ENCODE measurements at regions not wholly inside any gene's neighbourhood (a gene's known extent, or its start where the extent isn't known, plus 50 kb on each side); places are given as distances from the start of the nearest gene placed in this dataset.

DNA sequence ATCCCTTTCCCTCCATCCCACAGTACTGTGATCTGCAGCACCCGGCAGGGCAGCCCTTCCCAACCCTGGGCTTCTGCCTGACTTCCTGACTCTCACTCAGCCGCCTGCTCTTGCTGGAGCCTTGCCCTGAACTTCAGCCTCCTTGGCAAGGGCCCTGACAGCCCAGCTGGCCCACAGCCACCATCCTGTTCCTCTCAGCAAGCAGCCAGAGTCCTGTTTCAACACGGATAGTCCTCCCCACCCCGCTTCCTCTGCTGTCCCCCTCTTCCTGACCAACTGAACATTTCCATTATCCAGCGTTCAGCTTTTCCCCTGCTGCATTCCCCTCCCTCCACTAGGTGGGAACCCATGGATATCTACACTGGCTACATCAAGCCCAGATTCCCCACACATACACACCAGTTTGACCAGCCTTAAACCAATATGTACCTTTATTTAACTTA is 74.0 kb upstream of the MDM1 start:
- Histone ChIP-seq H3K27ac (ENCODE audit: low read length) (no peak overlapping the region), H3K9ac (ENCODE audit: low read length) (no peak overlapping the region), H3K4me1 (ENCODE audit: control insufficient read depth, low read depth, low read length) (no peaks in the 10 kb centered on the region), H3K36me3 (ENCODE audit: control insufficient read depth, low read depth, low read length) (no peaks in the 10 kb centered on the region), H3K27me3 (ENCODE audit: control insufficient read depth, insufficient read depth, low read length) (no peaks in the 10 kb centered on the region), H3K4me3 (ENCODE audit: low read length) (no peak overlapping the region), H3K9me3 (ENCODE audit: control insufficient read depth, low read depth, low read length) (no peaks in the 10 kb centered on the region)

DNA sequence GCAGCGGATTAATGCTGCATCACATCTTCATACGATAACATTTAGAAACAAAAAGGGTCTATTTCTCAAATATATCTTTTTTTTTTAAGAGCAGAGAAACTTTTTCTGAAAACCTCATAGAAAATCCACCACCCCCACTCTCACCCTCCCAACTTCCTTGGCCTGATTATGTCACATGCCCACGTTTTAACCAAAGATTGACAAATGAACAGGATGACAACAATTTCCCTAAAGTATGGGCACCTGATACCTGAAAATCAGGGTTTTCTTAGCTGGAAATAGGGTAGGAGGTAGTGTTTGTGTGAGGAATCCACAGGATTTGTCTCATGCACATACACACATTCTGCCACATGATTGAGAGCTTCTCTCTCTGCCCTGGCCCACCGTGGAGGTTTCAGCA is 74.7 kb upstream of the MDM1 start:
- H3K9me3 ChIP-seq (ENCODE audit: control insufficient read depth, low read depth, low read length) = no peaks in the 10 kb centered on the region
- H3K27me3 ChIP-seq (ENCODE audit: control insufficient read depth, insufficient read depth, low read length) = no peaks in the 10 kb centered on the region
- H3K4me1 ChIP-seq (ENCODE audit: control insufficient read depth, low read depth, low read length) = no peaks in the 10 kb centered on the region
- H3K36me3 ChIP-seq (ENCODE audit: control insufficient read depth, low read depth, low read length) = no peaks in the 10 kb centered on the region
- H3K4me3 ChIP-seq (ENCODE audit: low read length) = no peak overlapping the region
- H3K9ac ChIP-seq (ENCODE audit: low read length) = no peak overlapping the region
- H3K27ac ChIP-seq (ENCODE audit: low read length) = no peak overlapping the region

DNA sequence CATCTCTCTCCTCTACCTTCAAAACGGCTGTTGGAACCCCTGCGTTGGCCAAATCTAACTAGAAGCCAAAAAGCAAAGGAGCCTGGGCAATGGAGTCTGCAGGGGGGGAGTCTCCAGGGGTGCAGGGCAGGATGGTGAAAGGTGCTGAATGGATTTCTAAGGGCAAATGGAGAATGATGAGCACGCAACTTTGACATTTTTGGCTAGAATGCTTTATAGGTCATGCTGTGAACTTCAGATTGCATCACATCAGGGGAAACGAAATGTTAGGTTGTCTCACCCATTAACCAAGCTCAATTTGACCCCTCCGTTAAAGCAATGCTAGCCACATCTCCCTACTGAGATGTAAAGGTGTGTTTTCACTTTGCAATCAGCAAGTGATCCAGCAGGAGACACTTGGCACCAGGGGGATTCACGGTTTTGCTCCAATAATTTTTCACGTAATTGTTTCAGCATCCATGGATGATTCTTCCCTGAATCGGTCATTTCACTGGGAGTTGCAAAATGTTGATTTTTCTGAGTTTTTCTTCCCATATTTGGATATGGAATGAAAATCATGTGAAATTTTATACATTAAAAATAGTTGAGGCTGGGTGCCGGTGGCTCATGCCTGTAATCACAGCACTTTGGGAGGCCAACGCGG is 78.0 kb upstream of the MDM1 start:
- H3K4me3 ChIP-seq (ENCODE audit: low read length) = no peak overlapping the region
- no peaks in the 10 kb centered on the region for H3K27me3 ChIP-seq (ENCODE audit: control insufficient read depth, insufficient read depth, low read length)
- H3K4me1 ChIP-seq (ENCODE audit: control insufficient read depth, low read depth, low read length) = no peaks in the 10 kb centered on the region
- no peaks in the 10 kb centered on the region for H3K9me3 ChIP-seq (ENCODE audit: control insufficient read depth, low read depth, low read length)
- no peaks in the 10 kb centered on the region for H3K36me3 ChIP-seq (ENCODE audit: control insufficient read depth, low read depth, low read length)
- no peak overlapping the region for H3K27ac ChIP-seq (ENCODE audit: low read length)
- H3K9ac ChIP-seq (ENCODE audit: low read length) = no peak overlapping the region

DNA sequence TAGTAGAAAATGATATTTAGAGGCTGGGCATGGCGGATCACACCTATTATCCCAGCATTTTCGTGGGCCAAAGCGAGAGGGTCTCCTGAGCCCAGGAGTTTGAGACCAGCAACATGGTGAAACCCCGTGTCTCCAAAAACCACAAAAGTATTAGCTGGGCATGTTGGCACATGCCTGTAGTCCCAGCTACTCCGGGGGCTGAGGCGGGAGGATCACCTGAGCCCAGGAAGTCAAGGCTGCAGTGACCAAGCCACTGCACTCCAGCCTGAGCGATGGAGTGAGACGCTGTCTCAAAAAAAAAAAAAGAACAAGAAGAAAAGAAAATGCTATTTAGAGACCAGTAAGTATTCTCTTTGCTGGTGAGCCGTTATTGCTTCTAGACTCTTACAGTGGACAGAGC is 79.2 kb upstream of the MDM1 start:
- H3K4me3 ChIP-seq (ENCODE audit: low read length) = no peak overlapping the region
- H3K27me3 ChIP-seq (ENCODE audit: control insufficient read depth, insufficient read depth, low read length) = no peaks in the 10 kb centered on the region
- H3K27ac ChIP-seq (ENCODE audit: low read length) = no peak overlapping the region
- no peaks in the 10 kb centered on the region for H3K36me3 ChIP-seq (ENCODE audit: control insufficient read depth, low read depth, low read length)
- H3K4me1 ChIP-seq (ENCODE audit: control insufficient read depth, low read depth, low read length) = no peaks in the 10 kb centered on the region
- H3K9ac ChIP-seq (ENCODE audit: low read length) = no peak overlapping the region
- H3K9me3 ChIP-seq (ENCODE audit: control insufficient read depth, low read depth, low read length) = no peaks in the 10 kb centered on the region

DNA sequence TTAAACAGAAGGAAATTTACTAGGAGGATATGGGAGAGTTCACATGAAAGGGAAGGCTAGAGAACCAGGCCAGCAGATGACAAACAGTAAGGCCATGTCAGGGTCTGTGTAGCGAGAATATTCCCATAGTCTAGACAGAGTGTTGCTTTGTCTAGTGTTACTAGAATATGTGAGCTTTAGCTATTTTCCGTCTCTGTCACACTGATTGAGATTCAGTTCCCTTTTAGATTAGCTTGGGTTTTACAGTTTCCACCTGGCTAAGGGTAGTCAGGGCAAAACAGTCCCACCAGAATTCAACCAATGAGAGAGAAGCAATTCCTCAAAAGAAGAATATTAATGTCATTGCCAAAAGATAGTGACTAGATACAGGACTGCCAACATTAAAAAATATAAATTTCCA is 82.8 kb upstream of the MDM1 start:
- Histone ChIP-seq H3K9me3 (ENCODE audit: control insufficient read depth, low read depth, low read length) (no peaks in the 10 kb centered on the region), H3K4me1 (ENCODE audit: control insufficient read depth, low read depth, low read length) (no peaks in the 10 kb centered on the region), H3K27ac (ENCODE audit: low read length) (no peak overlapping the region), H3K27me3 (ENCODE audit: control insufficient read depth, insufficient read depth, low read length) (no peaks in the 10 kb centered on the region), H3K36me3 (ENCODE audit: control insufficient read depth, low read depth, low read length) (no peaks in the 10 kb centered on the region), H3K4me3 (ENCODE audit: low read length) (no peak overlapping the region), H3K9ac (ENCODE audit: low read length) (no peak overlapping the region)

DNA sequence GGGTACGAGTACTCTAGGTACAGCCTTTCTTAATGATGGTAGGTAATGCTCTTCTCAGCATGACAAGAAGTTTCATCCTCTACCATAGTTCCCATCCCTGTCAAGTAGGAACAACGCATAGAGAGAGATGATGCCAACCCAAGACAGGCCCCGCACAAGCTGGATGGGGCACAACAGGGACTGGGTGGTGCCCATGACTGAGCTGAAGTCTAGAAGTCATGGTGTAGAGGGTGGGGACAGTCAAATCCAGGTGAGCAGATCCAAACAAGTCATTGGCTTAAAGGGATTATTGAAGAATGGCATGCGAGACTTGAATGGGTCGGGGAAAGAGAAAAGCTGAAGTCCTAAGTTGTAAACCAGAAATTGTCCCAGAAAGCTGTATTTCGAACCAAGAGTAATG is 84.2 kb upstream of the MDM1 start:
- Histone ChIP-seq H3K9me3 (ENCODE audit: control insufficient read depth, low read depth, low read length) (no peaks in the 10 kb centered on the region), H3K27ac (ENCODE audit: low read length) (no peak overlapping the region), H3K4me1 (ENCODE audit: control insufficient read depth, low read depth, low read length) (peaks cover 8% of the 10 kb centered on the region), H3K9ac (ENCODE audit: low read length) (no peak overlapping the region), H3K27me3 (ENCODE audit: control insufficient read depth, insufficient read depth, low read length) (no peaks in the 10 kb centered on the region), H3K36me3 (ENCODE audit: control insufficient read depth, low read depth, low read length) (no peaks in the 10 kb centered on the region), H3K4me3 (ENCODE audit: low read length) (no peak overlapping the region)

DNA sequence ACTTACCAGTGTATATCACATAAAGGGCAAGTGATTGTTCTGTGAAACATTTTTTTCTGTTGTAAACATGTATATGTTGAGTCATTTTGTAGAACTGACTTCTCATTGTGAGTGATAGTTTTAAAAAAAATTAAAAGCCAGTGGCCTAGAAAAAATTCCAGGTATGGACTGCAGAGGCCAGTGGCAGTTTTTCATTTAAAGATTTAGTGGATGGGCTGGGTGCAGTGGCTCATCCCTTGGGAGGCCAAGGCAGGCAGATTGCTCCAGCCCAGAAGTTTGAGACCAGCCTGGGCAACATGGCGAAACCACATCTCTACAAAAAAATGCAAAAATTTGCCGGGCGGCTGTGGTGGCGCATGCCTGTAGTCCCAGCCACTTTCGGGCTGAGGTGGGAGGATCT is 84.7 kb upstream of the MDM1 start:
- H3K27ac ChIP-seq (ENCODE audit: low read length) = no peak overlapping the region
- no peaks in the 10 kb centered on the region for H3K9me3 ChIP-seq (ENCODE audit: control insufficient read depth, low read depth, low read length)
- H3K36me3 ChIP-seq (ENCODE audit: control insufficient read depth, low read depth, low read length) = no peaks in the 10 kb centered on the region
- no peak overlapping the region for H3K9ac ChIP-seq (ENCODE audit: low read length)
- no peak overlapping the region for H3K4me3 ChIP-seq (ENCODE audit: low read length)
- no peaks in the 10 kb centered on the region for H3K27me3 ChIP-seq (ENCODE audit: control insufficient read depth, insufficient read depth, low read length)
- H3K4me1 ChIP-seq (ENCODE audit: control insufficient read depth, low read depth, low read length) = peaks cover 8% of the 10 kb centered on the region

DNA sequence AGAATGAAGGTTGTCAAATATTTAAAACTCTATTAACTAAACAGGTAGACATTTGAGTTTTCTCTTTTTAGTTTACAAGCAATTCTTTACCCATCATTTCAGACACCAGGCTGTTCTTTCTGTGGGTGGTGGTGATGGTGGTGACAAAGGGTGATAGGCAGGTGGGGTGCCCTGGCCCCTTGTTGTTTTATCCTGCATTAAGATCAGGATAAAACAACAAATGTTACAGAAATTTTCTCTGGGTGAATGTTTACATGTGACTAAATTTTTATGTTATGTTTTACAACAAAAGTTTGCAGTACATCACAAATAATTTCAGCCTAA is 85.9 kb upstream of the MDM1 start:
- H3K4me3 ChIP-seq (ENCODE audit: low read length) = no peak overlapping the region

DNA sequence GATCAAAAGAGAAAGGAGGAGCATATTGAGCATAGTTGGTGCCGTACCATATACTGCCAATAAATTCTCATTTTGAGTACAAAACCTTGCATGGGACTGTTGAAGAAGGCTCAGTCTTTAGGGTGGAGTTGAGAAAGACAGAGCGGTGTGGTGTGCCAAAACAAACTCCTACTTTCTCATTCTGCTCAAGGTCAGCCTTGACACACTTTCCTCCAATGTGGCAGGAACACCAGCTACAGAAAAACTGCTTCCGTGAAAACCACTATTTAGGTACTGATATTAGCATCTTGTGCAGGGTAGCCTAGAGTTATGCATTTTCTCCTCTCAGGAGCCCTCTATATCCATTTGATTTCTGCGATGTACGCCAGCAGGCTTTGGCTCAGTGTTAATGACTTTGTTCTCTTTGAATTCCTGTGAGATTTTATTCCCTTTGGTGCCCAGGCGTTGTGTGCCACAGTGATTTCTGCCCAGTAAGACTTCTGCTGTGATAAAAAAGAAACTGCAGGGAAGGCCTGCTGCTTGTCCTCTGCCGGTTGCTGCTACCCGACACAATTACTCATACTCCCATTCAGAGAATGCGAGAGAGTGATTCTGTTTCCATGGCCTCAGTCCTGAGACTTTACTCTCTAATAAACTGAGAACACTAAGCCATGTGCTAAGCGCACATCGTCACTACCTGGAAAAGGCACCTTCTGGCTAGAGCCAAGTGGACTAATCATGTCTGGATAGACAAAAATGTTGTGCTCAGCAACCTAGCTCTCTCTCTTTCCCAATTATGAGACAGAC is 88.3 kb upstream of the MDM1 start:
- Histone ChIP-seq H3K9ac (ENCODE audit: low read length) (no peak overlapping the region), H3K27me3 (ENCODE audit: control insufficient read depth, insufficient read depth, low read length) (no peaks in the 10 kb centered on the region), H3K27ac (ENCODE audit: low read length) (no peak overlapping the region), H3K4me1 (ENCODE audit: control insufficient read depth, low read depth, low read length) (peaks cover 8% of the 10 kb centered on the region), H3K4me3 (ENCODE audit: low read length) (no peak overlapping the region), H3K9me3 (ENCODE audit: control insufficient read depth, low read depth, low read length) (no peaks in the 10 kb centered on the region), H3K36me3 (ENCODE audit: control insufficient read depth, low read depth, low read length) (no peaks in the 10 kb centered on the region)

More for the DNA sequence above, 85.9 kb upstream of the MDM1 start:
- H3K27me3 ChIP-seq (ENCODE audit: control insufficient read depth, insufficient read depth, low read length) = no peaks in the 10 kb centered on the region
- peaks cover 8% of the 10 kb centered on the region for H3K4me1 ChIP-seq (ENCODE audit: control insufficient read depth, low read depth, low read length)
- H3K9ac ChIP-seq (ENCODE audit: low read length) = no peak overlapping the region
- H3K27ac ChIP-seq (ENCODE audit: low read length) = no peak overlapping the region
- no peaks in the 10 kb centered on the region for H3K36me3 ChIP-seq (ENCODE audit: control insufficient read depth, low read depth, low read length)
- H3K9me3 ChIP-seq (ENCODE audit: control insufficient read depth, low read depth, low read length) = no peaks in the 10 kb centered on the region

DNA sequence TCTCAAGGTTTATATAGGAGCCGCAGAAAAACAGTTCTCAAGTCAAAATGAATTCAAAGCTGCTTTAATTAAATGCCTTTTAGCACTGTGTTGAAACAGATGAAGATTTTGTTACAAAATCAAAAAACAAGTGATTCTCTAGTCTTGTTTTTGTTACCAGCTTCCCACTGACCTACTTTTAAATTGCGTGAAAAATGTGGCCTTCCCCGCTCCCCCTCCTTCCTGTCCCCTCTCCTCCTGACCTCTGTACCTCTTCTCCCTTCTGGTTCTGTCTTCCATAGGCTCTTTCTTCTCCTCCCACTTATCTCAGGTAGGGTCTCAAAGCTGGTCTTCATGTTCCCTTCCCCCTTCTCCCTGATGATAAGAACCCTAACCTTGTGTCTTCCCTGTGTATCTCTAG is 90.0 kb upstream of the MDM1 start:
- Histone ChIP-seq H3K27ac (ENCODE audit: low read length) (no peak overlapping the region), H3K36me3 (ENCODE audit: control insufficient read depth, low read depth, low read length) (no peaks in the 10 kb centered on the region), H3K4me1 (ENCODE audit: control insufficient read depth, low read depth, low read length) (peaks cover 8% of the 10 kb centered on the region), H3K27me3 (ENCODE audit: control insufficient read depth, insufficient read depth, low read length) (no peaks in the 10 kb centered on the region), H3K9me3 (ENCODE audit: control insufficient read depth, low read depth, low read length) (no peaks in the 10 kb centered on the region), H3K9ac (ENCODE audit: low read length) (no peak overlapping the region), H3K4me3 (ENCODE audit: low read length) (no peak overlapping the region)

DNA sequence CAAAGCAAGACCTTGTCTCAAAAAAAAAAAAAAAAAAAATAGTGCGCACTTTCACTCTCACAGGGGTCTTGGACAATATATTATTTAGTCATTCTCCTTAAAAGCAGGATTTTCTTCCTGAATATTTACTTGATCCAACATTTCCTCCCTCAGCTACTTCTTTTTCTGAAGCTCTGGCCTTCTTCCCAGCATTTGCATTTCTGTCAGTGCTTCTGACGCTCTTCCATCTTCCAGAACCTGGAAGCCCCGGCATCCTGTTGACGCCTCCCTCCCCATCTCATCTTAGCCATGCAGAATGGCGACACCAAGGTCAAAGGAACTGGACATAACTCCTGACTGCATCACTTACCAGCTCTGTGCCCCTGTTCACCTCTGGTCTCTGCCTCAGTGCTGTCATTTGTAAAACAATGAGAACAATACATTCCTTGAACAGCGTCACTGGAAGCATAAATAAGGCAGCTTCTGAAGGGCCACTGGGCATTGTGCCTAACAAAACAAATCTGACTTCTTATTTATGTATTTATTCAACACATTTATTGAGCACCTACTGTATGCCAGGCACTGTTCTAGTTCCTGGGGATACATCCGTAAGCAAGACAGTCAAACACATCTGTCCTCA is 90.9 kb upstream of the MDM1 start:
- no peaks in the 10 kb centered on the region for H3K27me3 ChIP-seq (ENCODE audit: control insufficient read depth, insufficient read depth, low read length)
- H3K4me3 ChIP-seq (ENCODE audit: low read length) = no peak overlapping the region
- peaks cover 8% of the 10 kb centered on the region for H3K4me1 ChIP-seq (ENCODE audit: control insufficient read depth, low read depth, low read length)
- H3K9me3 ChIP-seq (ENCODE audit: control insufficient read depth, low read depth, low read length) = no peaks in the 10 kb centered on the region
- no peak overlapping the region for H3K27ac ChIP-seq (ENCODE audit: low read length)
- no peaks in the 10 kb centered on the region for H3K36me3 ChIP-seq (ENCODE audit: control insufficient read depth, low read depth, low read length)
- H3K9ac ChIP-seq (ENCODE audit: low read length) = no peak overlapping the region

DNA sequence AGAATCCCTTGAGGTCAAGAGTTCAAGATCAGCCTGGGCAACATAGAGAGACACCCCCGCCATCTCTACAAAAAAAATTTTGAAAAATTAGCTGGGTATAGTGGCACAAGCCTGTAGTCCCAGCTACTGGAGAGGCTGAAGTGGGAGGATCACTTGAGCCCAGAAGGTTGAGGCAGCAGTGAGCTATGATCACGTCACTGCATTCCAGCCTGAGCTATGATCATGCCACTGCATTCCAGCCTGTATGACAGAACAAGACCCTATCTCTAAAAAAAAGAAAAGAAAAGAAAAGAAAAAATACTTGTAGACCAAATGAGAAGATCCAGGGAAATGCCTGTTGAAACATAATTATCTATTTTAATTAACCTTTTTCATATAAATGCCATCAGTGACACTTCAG is 93.8 kb upstream of the MDM1 start:
- no peaks in the 10 kb centered on the region for H3K36me3 ChIP-seq (ENCODE audit: control insufficient read depth, low read depth, low read length)
- H3K27me3 ChIP-seq (ENCODE audit: control insufficient read depth, insufficient read depth, low read length) = no peaks in the 10 kb centered on the region
- H3K9me3 ChIP-seq (ENCODE audit: control insufficient read depth, low read depth, low read length) = no peaks in the 10 kb centered on the region
- no peak overlapping the region for H3K4me3 ChIP-seq (ENCODE audit: low read length)
- no peak overlapping the region for H3K9ac ChIP-seq (ENCODE audit: low read length)
- no peak overlapping the region for H3K27ac ChIP-seq (ENCODE audit: low read length)
- H3K4me1 ChIP-seq (ENCODE audit: control insufficient read depth, low read depth, low read length) = peaks cover 19% of the 10 kb centered on the region
